IPS DF 6.9 (cell line): ENCODE measurements at regions not wholly inside any gene's neighbourhood (a gene's known extent, or its start where the extent isn't known, plus 50 kb on each side); places are given as distances from the start of the nearest gene placed in this dataset.

Experiments used
- DNase-seq: peaks from one replicate; pipeline ENCODE4 v3.0.0-alpha.2; 2013; ENCODE audit warnings: low read depth, low spot score
- H3K27ac ChIP-seq: one replicate; pipeline ENCODE4 v1.5.1; 2013; ENCODE audit warnings: low read length, control low read depth
- H3K27me3 ChIP-seq: 2 replicates; pipeline ENCODE4 v1.6.1; 2013; ENCODE audit warnings: mild to moderate bottlenecking, low read length; ENCODE audit not compliant: control insufficient read depth, insufficient read depth
- H3K36me3 ChIP-seq: 2 replicates; pipeline ENCODE4 v1.6.1; 2013; ENCODE audit warnings: low read length; ENCODE audit not compliant: control insufficient read depth, insufficient read depth
- H3K4me1 ChIP-seq: 2 replicates; pipeline ENCODE4 v1.6.1; 2013; ENCODE audit warnings: low read length; ENCODE audit not compliant: control insufficient read depth, insufficient read depth
- H3K4me3 ChIP-seq: 2 replicates; pipeline ENCODE4 v1.5.1; 2013; ENCODE audit warnings: mild to moderate bottlenecking, low read length
- H3K9me3 ChIP-seq: 2 replicates; pipeline ENCODE4 v1.6.1; 2013; ENCODE audit warnings: low read length, inconsistent platforms; ENCODE audit not compliant: control insufficient read depth, insufficient read depth
- WGBS: extraction: QIAGEN DNeasy Blood & Tissue Kit; methylation state at CpG from one replicate; pipeline ENCODE4 v1.1.7; 2013; ENCODE audit warnings: mixed read lengths, missing lambda C conversion rate; ENCODE audit not compliant: insufficient read length, insufficient coverage; 5-methylcytosine and 5-hydroxymethylcytosine counted together

GRCh38 chr9:81264516-81264915, 424.8 kb downstream of the TLE1 start:
- DNase-seq = no peak
- no peak overlapping the region for H3K4me3 ChIP-seq
- H3K9me3 ChIP-seq = no peaks in the 10 kb centered on the region
- no CpG with 5 or more reads among the region's 5 CpGs for WGBS
- no peaks in the 10 kb centered on the region for H3K36me3 ChIP-seq
- no peaks in the 10 kb centered on the region for H3K4me1 ChIP-seq
- no peak overlapping the region for H3K27ac ChIP-seq
- no peaks in the 10 kb centered on the region for H3K27me3 ChIP-seq

- no CpG with 5 or more reads among the region's 2 CpGs for WGBS
- H3K36me3 ChIP-seq = no peaks in the 10 kb centered on the region
- no peak for DNase-seq
Observed at GRCh38 chr9:81259896-81260295, 429.5 kb downstream of the TLE1 start.

GRCh38 chr9:81256368-81256767, 433.0 kb downstream of the TLE1 start:
- no peaks in the 10 kb centered on the region for H3K36me3 ChIP-seq
- H3K27me3 ChIP-seq = no peaks in the 10 kb centered on the region
- no peak overlapping the region for H3K27ac ChIP-seq
- H3K4me1 ChIP-seq = no peaks in the 10 kb centered on the region
- H3K4me3 ChIP-seq = no peak overlapping the region
- no peak for DNase-seq
- H3K9me3 ChIP-seq = no peaks in the 10 kb centered on the region

More at GRCh38 chr9:81259896-81260295, 429.5 kb downstream of the TLE1 start:
- H3K27me3 ChIP-seq = no peaks in the 10 kb centered on the region
- no peak overlapping the region for H3K27ac ChIP-seq
- no peak overlapping the region for H3K4me3 ChIP-seq
- no peaks in the 10 kb centered on the region for H3K9me3 ChIP-seq
- H3K4me1 ChIP-seq = no peaks in the 10 kb centered on the region

DNA sequence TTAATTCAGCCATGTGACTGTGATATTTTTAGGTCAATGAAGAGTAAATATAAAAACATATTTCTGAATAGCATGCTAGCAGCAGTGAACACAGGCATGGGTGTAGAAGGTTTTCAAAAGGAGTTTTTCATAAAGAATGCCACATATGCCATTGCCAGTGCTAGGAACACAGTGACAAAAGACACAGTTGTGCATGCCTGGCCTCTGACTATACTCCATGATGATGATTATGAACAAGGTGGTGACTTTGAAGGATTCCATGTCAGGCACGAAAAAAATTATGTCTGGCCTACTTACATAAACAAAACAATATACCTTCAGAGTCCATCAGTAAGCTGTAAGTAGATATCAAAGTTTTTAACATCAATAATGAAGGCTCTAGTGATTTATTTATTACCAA, 438.7 kb downstream of the TLE1 start:
- no CpG with 5 or more reads among the region's 1 CpG for WGBS
- no peak for DNase-seq
- no peaks in the 10 kb centered on the region for H3K36me3 ChIP-seq

DNA sequence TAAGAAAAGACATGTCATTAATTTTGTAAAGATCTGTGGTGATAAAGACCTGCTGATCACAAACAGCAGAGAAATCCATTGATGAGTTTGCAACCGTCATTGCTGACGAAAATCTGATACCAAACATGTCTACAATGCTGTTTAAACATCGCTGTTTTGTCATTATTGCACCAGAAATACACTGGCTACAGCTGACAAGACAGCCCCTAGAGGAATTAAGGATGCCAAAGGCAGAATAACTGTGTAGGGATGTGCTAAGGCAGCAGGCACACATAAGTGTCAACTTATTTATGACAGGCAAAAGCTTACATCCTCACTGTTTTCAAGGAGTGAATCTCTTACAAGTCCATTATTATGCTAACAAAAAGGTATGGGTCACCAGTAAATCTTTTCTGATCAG, 439.3 kb downstream of the TLE1 start:
- H3K4me1 ChIP-seq = no peaks in the 10 kb centered on the region
- H3K9me3 ChIP-seq = no peaks in the 10 kb centered on the region
- no peaks in the 10 kb centered on the region for H3K27me3 ChIP-seq
- H3K27ac ChIP-seq = no peak overlapping the region
- no peaks in the 10 kb centered on the region for H3K36me3 ChIP-seq
- no CpG with 5 or more reads among the region's 3 CpGs for WGBS
- no peak for DNase-seq
- no peak overlapping the region for H3K4me3 ChIP-seq

More for the DNA sequence above, 438.7 kb downstream of the TLE1 start:
- H3K4me1 ChIP-seq = no peaks in the 10 kb centered on the region
- H3K27me3 ChIP-seq = no peaks in the 10 kb centered on the region
- no peak overlapping the region for H3K27ac ChIP-seq
- H3K4me3 ChIP-seq = no peak overlapping the region
- H3K9me3 ChIP-seq = no peaks in the 10 kb centered on the region

DNA sequence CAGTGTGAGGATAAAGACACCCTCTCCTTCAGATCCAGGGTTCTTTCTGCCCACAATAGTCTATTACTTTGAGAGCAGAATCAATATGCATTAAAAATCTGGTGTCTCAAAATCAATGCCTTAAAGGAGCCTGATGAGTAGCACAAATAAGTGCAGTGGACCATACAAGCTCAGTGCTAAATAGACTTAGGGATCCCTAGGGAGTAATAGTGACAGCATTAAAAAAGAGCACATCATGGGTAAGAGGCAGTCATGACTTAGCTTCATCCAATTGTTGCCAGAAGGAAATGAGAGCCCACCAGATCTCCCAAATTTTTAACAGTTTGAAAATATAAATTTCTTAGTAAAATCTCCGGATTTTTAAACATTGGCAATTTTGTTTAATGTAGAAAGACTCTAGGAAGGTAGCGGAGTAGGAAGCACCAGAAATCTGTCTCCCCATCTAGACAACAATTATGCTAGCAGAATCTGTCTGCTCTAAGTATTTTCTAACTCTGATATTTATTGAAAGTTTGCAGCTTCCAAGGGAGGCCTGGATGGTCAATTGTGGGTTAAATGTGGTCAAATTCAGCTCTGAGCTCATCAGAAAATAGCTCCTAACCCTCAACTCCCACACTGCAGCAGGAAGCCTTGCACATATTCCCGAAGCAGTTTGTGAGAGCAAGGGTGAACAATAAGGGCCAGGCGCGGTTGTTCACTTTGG, 443.9 kb downstream of the TLE1 start:
- no peaks in the 10 kb centered on the region for H3K36me3 ChIP-seq
- no peaks in the 10 kb centered on the region for H3K9me3 ChIP-seq
- H3K4me3 ChIP-seq = no peak overlapping the region
- H3K4me1 ChIP-seq = no peaks in the 10 kb centered on the region
- WGBS = no CpG with 5 or more reads among the region's 5 CpGs
- DNase-seq = no peak
- H3K27me3 ChIP-seq = no peaks in the 10 kb centered on the region
- no peak overlapping the region for H3K27ac ChIP-seq

DNA sequence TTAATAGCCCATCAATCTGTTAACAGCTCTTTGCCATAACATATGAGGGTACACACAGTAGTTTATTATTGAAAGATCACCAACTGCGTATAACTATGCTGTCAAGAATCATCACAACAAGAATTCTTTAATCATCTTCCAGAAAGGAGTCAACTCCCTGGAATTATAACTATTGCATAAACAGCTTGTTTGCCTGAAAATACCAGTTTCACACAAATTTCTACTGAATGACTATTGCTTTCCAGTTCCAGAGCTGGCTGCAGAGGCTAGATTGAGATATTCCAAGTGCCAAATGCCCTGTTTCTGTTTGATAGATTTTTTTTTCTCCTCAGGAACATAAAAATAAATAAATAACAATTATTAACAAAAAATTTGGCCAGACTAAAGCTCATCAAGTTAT, 444.7 kb downstream of the TLE1 start:
- H3K4me3 ChIP-seq = no peak overlapping the region
- no peaks in the 10 kb centered on the region for H3K4me1 ChIP-seq
- no peak for DNase-seq
- no peaks in the 10 kb centered on the region for H3K27me3 ChIP-seq
- H3K36me3 ChIP-seq = no peaks in the 10 kb centered on the region
- no CpG with 5 or more reads among the region's 1 CpG for WGBS
- H3K9me3 ChIP-seq = no peaks in the 10 kb centered on the region
- H3K27ac ChIP-seq = no peak overlapping the region

GRCh38 chr9:81242866-81243265, 446.5 kb downstream of the TLE1 start:
- H3K4me1 ChIP-seq = no peaks in the 10 kb centered on the region
- H3K36me3 ChIP-seq = no peaks in the 10 kb centered on the region
- H3K27me3 ChIP-seq = no peaks in the 10 kb centered on the region
- H3K4me3 ChIP-seq = no peak overlapping the region
- H3K9me3 ChIP-seq = no peaks in the 10 kb centered on the region
- WGBS = no CpG with 5 or more reads among the region's 1 CpG
- H3K27ac ChIP-seq = no peak overlapping the region
- DNase-seq = no peak

GRCh38 chr9:81239388-81239787, 450.0 kb downstream of the TLE1 start:
- no peak for DNase-seq
- Histone ChIP-seq H3K27ac (no peak overlapping the region), H3K4me3 (no peak overlapping the region), H3K4me1 (no peaks in the 10 kb centered on the region), H3K36me3 (no peaks in the 10 kb centered on the region), H3K27me3 (no peaks in the 10 kb centered on the region), H3K9me3 (no peaks in the 10 kb centered on the region)

DNA sequence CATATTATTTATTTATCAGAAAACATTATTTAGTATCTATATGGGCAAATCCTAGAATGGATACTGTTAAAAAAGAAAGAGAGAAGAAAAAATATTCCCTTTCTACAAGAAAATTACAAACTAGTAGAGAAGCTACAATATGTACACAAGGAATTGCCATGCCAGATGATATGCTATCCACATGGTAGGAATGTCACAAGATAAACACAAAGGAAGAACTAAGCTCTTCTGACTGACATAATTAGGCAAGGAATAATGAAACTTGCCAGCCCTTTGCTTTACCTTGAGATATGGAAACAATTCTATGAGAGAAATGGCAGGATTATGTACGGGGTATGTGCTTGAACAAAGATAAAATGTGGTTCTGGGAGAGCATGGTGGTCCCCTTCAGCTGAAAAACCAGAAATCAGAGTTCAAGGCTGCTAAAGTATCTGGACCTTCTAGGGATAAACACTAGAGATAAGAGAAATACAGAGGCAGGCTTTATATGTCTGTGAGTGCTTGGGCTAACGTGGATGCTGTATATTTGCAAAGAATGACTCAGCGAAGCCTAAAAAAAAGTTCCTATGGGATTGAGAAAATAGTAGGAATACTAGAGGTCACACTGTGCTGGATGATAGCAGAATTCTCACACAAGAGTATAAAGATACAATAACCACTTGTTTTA, 451.6 kb downstream of the TLE1 start:
- H3K27me3 ChIP-seq = no peaks in the 10 kb centered on the region
- no peaks in the 10 kb centered on the region for H3K9me3 ChIP-seq
- no peaks in the 10 kb centered on the region for H3K36me3 ChIP-seq
- H3K27ac ChIP-seq = no peak overlapping the region
- no peak overlapping the region for H3K4me3 ChIP-seq
- no CpG with 5 or more reads among the region's 3 CpGs for WGBS
- DNase-seq = no peak
- H3K4me1 ChIP-seq = no peaks in the 10 kb centered on the region
